ENCODE measurements at regions not wholly inside any gene's neighbourhood (a gene's known extent, or its start where the extent isn't known, plus 50 kb on each side); places are given as distances from the start of the nearest gene placed in this dataset.

GRCh38 chr5:125722550-125722949 lies 700.7 kb upstream of the GRAMD2B start:
- intact Hi-C loops (cut with DNase I): no loop called here
- 91 to 97% methylated on average over 1 of the region's 1 CpG for WGBS, 2 donors
- no peaks in the 10 kb centered on the region for H3K4me1 ChIP-seq
- H3K27ac ChIP-seq: no peak overlapping the region
- no peak overlapping the region for H3K4me3 ChIP-seq
- no peaks in the 10 kb centered on the region for H3K27me3 ChIP-seq
- no peaks in the 10 kb centered on the region for H3K9me3 ChIP-seq
- no peaks in the 10 kb centered on the region for H3K36me3 ChIP-seq
- TF ChIP-seq, protein P1, sequence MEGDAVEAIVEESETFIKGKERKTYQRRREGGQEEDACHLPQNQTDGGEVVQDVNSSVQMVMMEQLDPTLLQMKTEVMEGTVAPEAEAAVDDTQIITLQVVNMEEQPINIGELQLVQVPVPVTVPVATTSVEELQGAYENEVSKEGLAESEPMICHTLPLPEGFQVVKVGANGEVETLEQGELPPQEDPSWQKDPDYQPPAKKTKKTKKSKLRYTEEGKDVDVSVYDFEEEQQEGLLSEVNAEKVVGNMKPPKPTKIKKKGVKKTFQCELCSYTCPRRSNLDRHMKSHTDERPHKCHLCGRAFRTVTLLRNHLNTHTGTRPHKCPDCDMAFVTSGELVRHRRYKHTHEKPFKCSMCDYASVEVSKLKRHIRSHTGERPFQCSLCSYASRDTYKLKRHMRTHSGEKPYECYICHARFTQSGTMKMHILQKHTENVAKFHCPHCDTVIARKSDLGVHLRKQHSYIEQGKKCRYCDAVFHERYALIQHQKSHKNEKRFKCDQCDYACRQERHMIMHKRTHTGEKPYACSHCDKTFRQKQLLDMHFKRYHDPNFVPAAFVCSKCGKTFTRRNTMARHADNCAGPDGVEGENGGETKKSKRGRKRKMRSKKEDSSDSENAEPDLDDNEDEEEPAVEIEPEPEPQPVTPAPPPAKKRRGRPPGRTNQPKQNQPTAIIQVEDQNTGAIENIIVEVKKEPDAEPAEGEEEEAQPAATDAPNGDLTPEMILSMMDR (IDR thresholded peaks at IDR 0.05): no peak
- TF ChIP-seq POLR2A (IDR thresholded peaks at IDR 0.05): no peak
- no peak for TF ChIP-seq POLR2AphosphoS5 (IDR thresholded peaks at IDR 0.05)
- DNase-seq: no peak

GRCh38 chr5:125725691-125726090 lies 697.5 kb upstream of the GRAMD2B start:
- H3K36me3 ChIP-seq: no peaks in the 10 kb centered on the region
- no peaks in the 10 kb centered on the region for H3K4me1 ChIP-seq
- H3K27me3 ChIP-seq: no peaks in the 10 kb centered on the region
- H3K4me3 ChIP-seq: no peak overlapping the region
- H3K27ac ChIP-seq: no peak overlapping the region
- 78 to 89% methylated on average over 4 of the region's 4 CpGs for WGBS, 2 donors
- no peaks in the 10 kb centered on the region for H3K9me3 ChIP-seq
- intact Hi-C loops (cut with DNase I): no loop called here
- no peak for DNase-seq
- TF ChIP-seq, protein P1 (IDR thresholded peaks at IDR 0.05): no peak
- TF ChIP-seq POLR2AphosphoS5 (IDR thresholded peaks at IDR 0.05): no peak
- TF ChIP-seq POLR2A (IDR thresholded peaks at IDR 0.05): no peak
- TF ChIP-seq EP300 (IDR thresholded peaks at IDR 0.05): no peak

DNA sequence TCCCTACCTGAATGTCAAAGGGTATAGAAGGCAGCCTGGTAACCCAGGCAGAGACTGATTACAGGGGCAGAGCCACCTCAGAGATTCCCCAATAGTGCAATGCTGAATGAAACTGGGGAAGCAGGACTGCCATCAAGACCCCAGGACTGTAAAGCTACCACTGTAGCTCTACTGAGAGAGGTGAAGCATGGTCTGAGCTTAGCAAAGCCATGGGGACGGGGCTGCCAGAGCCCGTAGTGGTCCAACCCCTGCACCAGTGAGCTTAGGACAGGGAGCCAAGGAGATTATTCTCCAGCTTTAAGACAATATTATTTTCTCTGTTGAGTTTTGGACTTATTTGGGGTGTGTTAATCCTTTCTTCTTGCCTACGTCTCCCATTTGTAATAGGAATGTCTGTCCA lies 679.3 kb upstream of the GRAMD2B start:
- WGBS, 2 donors: 95 to 96% methylated on average over 3 of the region's 3 CpGs
- peaks cover 0 to 2% (median 0%) of the 10 kb centered on the region in 4 donors for H3K9me3 ChIP-seq
- TF ChIP-seq POLR2AphosphoS5 (IDR thresholded peaks at IDR 0.05) (no peak), EP300 (IDR thresholded peaks at IDR 0.05) (no peak), POLR2A (IDR thresholded peaks at IDR 0.05) (no peak)
- TF ChIP-seq, protein P1 (IDR thresholded peaks at IDR 0.05): no peak
- H3K4me1 ChIP-seq: no peaks in the 10 kb centered on the region
- intact Hi-C loops (cut with DNase I): no loop called here
- no peak overlapping the region for H3K27ac ChIP-seq
- no peak overlapping the region for H3K4me3 ChIP-seq
- no peaks in the 10 kb centered on the region for H3K36me3 ChIP-seq
- H3K27me3 ChIP-seq: no peaks in the 10 kb centered on the region
- DNase-seq: no peak

- TF ChIP-seq POLR2AphosphoS5 (IDR thresholded peaks at IDR 0.05): no peak
- TF ChIP-seq POLR2A (IDR thresholded peaks at IDR 0.05): no peak
- Histone ChIP-seq H3K27ac (no peak overlapping the region), H3K36me3 (no peaks in the 10 kb centered on the region), H3K9me3 (peaks cover 0 to 2% (median 0%) of the 10 kb centered on the region in 4 donors), H3K27me3 (no peaks in the 10 kb centered on the region), H3K4me1 (no peaks in the 10 kb centered on the region), H3K4me3 (no peak overlapping the region)
- intact Hi-C loops (cut with DNase I): no loop called here
- DNase-seq: no peak
- 68 to 78% methylated on average over 1 of the region's 1 CpG for WGBS, 2 donors
Observed at GRCh38 chr5:125746917-125747316, 676.3 kb upstream of the GRAMD2B start.

DNA sequence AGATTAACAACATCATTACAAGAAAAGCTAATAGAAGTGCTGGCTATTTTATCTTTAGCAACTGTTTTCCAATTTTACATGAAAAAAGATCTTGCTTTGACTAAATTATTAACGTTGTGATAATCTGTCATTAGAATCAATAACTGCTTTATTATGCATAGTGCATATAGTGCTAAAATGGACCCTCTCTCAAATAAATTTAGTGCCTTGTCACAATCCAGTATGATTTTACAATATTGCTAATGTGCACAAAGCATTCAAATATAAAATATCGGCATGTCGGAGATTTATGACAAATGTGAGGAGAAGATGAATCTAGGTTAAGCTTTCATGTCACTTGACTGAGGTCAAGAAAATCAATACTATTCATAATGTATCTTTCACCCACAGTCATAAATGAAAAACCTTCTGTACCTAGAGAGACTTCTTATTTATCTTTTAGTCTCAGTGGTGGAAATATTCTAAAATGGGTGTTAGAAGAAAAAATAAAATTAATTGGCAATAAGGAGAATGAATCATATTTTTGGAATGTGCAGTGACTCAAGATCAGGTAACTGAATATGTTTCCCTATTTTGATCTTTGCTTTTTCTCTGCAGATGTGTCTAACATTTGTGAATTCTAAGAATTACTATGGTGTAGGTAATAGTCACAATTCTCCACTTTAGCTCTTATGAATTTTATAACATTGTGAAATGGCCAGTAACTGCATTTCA lies 672.9 kb upstream of the GRAMD2B start:
- no peak for TF ChIP-seq POLR2AphosphoS5 (IDR thresholded peaks at IDR 0.05)
- no peak for TF ChIP-seq POLR2A (IDR thresholded peaks at IDR 0.05)
- TF ChIP-seq, protein P1 (IDR thresholded peaks at IDR 0.05): no peak
- no peak for TF ChIP-seq EP300 (IDR thresholded peaks at IDR 0.05)
- Histone ChIP-seq H3K36me3 (no peaks in the 10 kb centered on the region), H3K4me1 (no peaks in the 10 kb centered on the region), H3K9me3 (no peaks in the 10 kb centered on the region), H3K27me3 (no peaks in the 10 kb centered on the region), H3K27ac (no peak overlapping the region), H3K4me3 (no peak overlapping the region)
- intact Hi-C loops (cut with DNase I): no loop called here
- 92 to 94% methylated on average over 3 of the region's 3 CpGs for WGBS, 2 donors
- DNase-seq: no peak

Measured in sigmoid colon (tissue), 6 donors.